GM12874 (cell line): ENCODE measurements at regions not wholly inside any gene's neighbourhood (a gene's known extent, or its start where the extent isn't known, plus 50 kb on each side); places are given as distances from the start of the nearest gene placed in this dataset.

Experiments
- CTCF ChIP-seq: IDR thresholded peaks from 2 replicates; pipeline ENCODE4 v1.5.1; 2011; ENCODE audit warnings: low read depth, mild to moderate bottlenecking, control low read depth, low read length, moderate library complexity; ENCODE audit not compliant: insufficient read depth

GRCh38 chr10:131517781-131518180, 206.3 kb upstream of the TCERG1L start:
- TF ChIP-seq CTCF, result no peak

GRCh38 chr10:131519723-131520605, 208.4 kb upstream of the TCERG1L start:
- no peak for TF ChIP-seq CTCF

- no peak for TF ChIP-seq CTCF
Measured at GRCh38 chr10:131531265-131532190, 220.0 kb upstream of the TCERG1L start.

GRCh38 chr10:131532291-131532690, 220.8 kb upstream of the TCERG1L start:
- no peak for TF ChIP-seq CTCF

- no peak for TF ChIP-seq CTCF
Measured at GRCh38 chr10:131532745-131533341, 221.3 kb upstream of the TCERG1L start.

- TF ChIP-seq CTCF, result no peak
Measured at GRCh38 chr10:131533846-131534526, 222.5 kb upstream of the TCERG1L start.
